ENCODE measurements at regions not wholly inside any gene's neighbourhood (a gene's known extent, or its start where the extent isn't known, plus 50 kb on each side); places are given as distances from the start of the nearest gene placed in this dataset.

DNA sequence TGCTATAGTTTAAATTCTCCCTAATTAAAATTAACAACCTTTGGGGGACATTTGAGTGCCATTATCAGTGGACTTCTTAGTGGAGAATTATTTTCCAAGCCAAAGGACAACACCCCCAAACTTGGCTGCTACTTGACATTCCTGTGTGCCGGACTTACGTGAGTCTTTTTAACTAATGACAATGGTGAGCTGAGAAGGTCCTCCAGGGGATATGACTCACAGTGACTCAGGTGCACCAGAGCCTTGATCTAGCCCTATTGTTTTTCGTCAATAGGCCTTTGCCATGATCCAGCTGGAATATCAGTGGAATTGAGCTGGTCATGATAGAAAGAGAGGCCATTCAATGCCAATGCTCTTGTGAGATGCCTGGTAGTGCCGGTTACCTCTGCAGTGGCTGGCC lies 118.1 kb upstream of the CXCR4 start:
- no peak for DNase-seq

DNA sequence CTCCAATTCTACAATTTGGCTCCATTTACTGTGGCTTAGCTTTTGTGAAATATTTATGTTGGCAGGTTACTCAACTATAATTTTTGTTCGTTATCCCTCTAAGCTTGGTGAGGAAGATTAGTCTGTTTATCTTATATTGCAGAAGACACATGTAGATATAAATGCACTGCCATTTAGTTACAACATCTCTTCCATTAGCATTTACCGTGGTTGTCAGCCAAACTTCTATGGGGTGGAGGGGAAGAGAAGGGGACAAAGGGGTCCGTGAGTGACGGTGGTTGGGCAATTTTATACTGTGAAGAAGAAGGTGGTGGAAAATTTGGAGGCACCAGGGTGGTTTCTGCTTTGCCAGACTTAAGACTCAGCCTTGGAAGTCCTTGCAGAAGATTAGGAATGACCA lies 117.6 kb upstream of the CXCR4 start:
- no peak for DNase-seq

DNA sequence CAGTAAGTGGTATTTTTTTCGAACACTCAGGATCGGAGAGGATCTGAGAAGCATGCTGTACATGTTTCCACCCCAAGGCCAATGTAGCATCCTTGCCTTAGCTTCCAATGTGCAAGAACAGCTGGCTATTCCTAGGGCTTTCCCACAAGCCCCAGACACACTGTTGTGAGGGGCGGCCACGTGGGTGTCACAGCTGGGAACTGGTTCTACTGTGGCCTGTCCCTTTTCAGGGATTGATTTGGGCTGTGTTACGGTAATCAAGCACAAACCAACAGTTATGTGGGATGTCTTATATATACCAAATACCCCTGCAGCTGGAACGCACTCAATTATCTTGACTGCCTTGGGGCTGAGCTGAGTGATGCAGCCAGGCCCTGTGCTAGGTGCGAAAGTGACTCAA lies 116.3 kb upstream of the CXCR4 start:
- DNase-seq: no peak

DNA sequence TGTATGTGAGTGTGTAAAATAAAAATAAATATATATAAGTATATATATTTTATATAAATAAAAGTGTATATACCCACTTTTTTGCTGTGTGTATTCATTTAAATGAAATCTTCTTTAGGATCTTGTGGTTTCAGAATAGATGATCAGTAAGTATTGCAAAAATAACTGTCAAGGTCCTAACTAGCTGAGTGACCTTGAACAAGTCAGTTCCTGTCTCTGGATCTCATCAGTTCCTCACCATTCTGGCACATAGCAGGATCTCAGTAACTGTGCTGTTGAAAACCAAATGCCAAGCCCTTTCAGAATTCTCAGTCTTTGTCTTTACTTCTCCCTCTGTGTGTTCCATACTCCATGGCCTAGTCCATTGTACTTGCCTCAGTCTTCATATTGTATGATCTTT lies 115.3 kb upstream of the CXCR4 start:
- DNase-seq: no peak

DNA sequence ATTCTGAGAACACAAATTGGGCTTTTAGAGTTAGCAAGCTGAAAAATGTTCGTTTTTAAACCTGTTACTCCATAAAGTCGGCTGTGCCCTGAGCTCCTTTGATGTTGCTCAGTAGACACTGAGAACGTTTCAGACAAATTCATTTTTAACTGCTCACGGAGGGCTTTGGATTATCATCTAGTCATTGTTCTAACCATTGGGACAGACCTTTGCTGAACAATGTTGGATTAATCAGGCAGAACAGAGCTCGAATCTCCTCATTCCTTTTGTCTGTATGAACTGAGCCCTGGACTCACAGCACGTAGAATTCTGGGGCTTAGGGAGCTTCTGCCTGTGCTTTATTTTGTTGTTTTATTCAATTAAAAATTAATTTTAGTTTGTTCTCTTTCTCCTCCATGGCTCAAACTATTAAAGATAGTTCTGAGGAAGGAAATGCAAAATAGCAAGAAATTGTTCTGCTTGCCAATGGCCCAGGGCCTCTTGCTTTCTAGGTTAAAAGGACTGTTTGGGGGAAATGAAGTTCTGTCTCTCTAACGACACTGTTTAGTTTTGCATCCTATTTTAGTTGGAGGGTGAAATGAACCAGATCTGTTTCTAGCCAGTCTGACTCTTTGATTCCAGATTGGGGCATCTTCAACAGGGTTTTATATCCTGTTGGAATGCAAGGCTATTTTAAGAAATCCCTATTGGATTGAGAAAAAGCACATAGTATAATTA lies 114.7 kb upstream of the CXCR4 start:
- no peak for DNase-seq

DNA sequence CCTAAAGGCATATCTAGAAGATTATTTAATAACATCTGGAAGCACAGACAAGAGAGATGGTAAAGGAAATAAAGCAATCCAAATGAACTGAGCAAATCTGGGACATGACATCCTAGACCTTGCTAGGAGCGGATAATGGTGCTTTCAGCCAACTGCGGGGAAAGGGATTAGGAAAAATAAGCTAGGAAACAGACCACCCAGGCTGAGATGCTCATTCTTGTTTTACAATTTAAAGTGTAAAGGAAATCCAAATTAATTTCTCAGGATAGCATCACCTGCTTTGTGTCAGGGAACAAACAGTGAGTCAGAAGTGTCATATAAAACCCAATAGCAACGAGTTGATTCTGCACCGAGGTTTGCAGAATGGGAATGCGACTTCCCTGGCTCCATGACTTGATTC lies 112.5 kb upstream of the CXCR4 start:
- no peak for DNase-seq

DNA sequence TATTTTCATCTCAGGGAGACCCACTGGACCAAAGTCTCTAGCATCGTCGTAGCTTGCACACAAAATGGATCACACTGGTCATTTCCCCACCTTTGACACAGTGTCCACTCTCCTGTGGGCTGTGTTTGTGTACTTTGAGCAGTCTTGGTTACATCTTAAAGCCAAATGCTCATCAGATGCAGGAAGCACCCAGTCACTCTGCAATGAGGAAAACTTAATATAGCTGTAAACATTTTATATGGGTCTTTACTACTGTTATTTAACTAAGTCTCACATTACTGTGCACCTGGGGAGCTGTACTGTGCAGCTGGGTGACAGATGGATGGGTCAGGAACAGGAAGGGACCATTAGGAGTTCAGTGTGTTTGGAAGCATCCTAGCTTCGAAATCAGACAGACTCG lies 109.0 kb upstream of the CXCR4 start:
- no peak for DNase-seq

DNA sequence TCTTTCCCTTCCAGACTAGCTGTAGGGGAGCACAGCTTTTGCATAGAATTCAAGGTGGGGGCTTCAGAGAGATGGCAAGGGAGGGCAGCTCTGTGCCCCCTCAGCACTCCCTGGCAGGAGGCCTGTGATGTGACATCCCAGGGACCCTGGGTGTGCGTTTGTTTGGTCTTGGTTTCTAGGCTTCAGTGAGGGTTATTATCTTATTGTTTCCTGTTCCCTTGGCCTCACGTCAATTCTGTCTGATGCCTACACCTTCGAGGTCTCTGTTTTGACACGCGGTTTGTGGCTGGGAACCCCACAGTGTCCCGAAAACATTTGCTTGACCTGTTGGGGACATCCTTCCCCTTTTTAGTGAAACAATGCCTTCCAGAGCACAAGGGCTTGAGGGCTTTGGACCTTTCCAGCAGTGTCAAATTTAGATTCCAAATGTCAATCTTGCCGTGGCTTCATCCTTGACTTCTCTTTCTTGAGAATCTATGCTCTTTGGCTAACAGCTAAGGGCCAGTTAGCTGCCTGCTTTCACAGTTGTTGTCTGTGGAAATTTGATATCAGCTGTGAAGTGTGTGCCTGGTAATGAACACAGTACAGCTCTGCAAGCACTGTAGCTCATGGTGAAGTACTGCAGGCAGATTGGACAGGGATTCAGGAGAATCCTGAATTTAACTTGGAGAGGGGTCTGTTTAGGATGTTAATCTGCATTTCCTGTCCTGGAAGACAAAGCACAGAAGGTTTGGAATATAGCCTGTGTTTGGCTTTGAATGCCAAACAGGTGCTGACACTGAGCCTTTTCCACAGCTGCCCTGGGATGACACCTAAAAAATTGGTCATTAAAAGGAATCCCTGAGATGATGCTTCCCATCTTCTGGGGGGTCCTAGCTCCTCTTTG lies 108.2 kb upstream of the CXCR4 start:
- DNase-seq: no peak

DNA sequence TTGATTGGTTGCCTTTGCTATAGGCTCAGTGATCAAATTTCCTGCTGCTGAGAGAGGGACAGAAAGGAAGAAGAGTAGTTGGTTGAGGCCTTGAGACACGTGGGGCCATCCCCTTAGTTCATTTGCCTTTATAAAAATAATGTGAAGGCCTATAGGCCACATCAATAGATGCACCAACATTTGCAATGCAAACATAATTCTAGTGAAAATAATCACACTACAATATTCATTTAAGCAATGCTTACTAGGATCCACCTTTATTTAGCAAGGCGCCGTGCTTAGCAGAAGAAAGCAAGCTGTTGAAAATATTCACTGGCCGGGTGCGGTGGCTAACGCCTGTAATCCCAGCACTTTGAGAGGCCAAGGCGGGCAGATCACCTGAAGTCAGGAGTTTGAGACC lies 105.3 kb upstream of the CXCR4 start:
- no peak for DNase-seq

DNA sequence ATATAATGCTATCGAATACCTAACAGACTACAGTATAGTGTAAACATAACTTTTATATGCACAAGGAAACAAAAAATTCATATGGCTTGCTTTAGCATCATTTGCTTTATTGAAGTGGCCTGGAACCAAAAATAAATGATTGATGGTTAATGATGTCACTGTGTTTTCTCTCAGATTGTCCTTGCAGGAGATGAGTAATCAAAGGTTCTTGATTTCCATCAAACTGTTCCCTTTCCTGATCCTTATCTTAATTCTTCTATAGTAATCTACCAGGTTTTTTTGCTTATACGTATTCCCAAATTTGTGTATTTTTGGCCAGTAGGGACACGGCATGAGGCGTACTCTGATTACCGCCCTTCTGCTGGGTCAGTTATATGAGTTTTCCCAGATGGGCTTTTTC lies 104.9 kb upstream of the CXCR4 start:
- DNase-seq: no peak

DNA sequence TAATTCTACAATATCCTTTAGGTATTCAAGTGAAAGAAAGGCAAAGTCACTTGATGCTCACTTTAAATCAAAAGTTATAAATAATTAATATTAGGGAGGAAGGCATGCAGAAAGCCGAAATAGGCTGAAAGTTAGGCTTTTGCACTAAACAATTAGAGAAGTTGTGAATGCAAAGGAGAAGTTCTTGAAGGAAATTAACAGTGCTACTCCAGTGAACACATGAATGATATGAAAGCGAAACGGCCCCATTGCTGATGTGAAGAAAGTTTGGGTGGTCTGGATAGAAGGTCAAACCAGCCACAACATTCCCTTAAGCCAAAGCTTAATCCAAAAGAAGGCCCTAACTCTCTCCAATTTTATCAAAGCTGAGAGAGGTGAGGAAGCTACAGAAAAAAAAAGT lies 103.1 kb upstream of the CXCR4 start:
- DNase-seq: no peak

DNA sequence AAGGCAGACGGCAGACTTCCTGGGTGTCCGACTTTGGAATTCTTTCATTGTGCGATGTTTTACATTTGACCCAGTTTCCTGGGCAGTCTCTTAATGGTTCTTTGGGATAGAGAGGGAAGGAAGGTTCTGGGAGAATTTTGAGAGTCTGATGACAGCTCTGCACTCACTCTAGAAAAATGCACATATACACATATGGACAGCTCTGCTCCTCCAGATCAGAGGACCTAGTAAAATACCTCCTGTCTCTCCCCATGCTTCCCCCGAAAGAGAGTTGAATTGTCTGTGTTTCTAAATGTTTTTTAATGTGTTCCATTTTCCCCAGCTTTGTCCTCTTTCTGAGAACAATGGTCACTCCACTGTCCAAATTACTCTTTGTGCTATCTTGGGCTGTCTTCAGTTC lies 102.0 kb upstream of the CXCR4 start:
- no peak for DNase-seq

DNA sequence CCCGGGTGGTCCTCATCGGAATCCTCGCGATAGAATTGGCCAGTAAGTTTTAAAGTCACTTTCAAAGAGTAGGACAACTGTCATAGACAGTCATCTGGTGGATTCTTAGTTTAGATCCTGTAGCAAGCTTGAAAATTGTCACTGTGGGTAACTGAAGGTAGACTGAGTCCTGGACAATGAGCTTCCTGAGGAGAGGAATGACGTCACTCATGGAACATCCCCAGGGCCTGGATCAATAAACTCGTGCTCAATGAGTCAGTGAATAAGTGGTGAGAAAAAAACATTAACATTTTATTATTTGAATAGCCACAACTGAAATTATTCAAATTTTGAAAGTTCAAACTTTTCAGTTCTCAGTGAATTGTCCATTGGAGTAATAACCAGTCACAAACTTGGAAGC lies 101.4 kb upstream of the CXCR4 start:
- no peak for DNase-seq

DNA sequence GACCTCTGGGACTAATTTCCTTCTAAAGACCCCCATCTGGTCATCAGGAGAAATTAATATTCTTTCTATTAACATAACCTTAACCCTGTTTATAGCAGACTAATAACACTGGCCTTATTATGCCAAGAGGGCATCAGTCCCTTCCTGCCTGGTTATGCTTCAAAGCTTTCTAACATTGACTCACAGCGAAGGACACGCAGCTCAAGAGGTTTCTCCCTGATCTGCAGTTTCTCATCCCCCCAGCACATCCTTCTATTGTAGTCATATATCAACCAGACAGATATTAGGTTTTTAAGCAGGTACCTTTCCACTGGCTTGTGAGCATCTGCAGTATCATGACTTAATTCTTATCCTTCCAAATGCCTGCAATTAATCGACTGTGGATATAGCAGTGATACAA lies 100.0 kb upstream of the CXCR4 start:
- DNase-seq: no peak

DNA sequence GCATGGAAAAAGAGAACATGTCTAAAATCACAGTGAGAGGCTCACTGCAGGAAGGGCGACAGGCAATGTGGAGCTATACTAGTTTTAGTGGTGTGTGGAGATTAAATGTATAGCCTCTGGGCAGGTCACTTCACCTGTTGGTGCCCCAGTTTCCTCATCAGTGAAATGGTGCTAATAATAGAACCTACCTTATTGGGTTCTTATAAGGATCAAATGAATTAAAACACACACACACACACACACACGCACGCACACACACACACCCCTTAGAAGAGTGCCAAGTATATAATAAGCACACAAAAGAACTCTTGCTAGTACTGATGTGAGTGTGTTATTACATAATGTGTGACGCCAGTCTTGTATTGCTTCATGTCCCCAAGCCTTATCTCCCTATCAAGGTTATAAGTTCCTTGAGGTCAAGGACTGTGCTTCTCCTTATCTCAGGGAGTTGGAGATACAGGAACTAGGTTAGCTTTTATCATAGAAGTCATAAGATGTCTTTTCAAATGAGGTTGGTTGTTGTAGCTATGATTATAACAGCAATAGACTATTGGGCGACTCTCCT lies 98.0 kb upstream of the CXCR4 start:
- no peak for DNase-seq

DNA sequence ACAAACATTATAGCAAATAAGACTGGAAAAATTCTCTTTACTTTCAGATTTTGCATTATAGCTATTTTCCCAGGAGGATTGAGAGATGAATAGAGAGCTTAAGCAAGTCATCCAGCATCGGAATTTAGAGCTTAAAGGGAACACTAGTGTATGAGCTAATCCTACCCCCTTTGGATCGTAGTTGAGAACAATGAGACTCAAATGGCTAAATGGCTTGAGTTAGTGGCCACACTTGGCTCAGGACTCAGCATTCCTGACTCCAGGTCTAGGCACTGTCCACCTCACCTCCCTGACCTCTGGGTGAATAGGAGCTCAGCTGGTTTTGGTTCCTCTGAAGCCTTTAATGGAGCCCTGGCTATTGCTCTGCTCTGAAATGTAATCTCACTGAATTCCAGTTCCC lies 97.5 kb upstream of the CXCR4 start:
- no peak for DNase-seq

DNA sequence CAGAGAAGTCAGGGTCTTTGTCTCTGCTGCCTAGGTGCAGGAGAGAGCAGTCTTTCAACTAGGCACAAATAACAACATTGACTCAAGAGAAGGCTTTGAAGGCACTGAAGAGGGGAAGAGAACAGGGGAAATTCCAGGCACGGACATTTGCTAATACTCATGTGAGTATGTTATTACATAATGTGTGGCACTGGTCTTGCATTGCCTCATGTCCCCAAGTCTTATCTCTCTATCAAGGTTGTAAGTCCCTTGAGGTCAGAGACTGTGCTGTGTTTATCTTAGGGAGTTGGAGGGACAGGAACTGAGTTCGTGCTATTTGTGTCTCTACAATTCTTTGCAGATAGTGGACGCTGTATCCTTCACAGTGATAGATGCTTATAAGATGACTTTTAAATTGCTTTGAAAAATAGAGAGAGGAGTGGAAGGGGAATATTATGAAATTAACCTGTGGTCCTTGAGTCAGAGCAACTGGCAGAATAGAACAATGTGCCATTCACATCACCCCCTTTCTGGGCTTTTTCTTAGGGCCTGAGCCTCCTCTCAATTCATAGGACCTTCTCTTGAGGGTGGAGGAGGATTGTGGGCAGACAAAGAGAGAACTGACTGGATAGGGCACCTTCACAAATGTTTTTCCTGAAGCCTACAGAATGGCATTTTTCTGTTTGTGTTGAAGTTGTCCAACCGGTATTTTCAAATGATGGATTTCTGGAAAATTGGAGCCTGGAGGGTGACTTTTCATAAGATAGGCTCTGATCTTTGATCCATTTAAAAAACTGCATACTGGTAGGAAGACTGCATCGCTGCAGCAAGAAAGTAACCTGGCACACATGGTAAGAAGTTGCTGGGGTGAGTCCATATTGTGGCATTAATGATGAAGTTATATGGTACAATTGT lies 96.6 kb upstream of the CXCR4 start:
- no peak for DNase-seq

DNA sequence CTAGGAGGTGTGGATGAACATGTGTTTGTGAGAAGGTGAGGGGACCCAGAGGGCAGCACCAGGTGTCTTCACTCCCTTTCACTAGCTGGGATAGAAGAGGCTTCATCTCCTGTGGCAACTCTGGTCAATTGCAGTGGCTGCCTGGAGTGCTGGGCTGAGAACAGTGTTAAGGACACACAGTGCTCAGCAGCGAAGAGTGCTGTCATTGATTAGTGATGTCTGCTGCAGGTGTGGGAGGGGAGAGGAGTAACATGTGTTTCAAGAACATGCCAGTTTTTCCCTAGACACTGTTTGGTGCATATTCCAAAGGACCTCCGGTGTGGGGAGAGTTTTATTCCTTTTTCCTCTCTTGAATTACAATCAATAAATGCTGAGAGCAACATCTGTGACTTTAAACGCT lies 95.9 kb upstream of the CXCR4 start:
- no peak for DNase-seq

DNA sequence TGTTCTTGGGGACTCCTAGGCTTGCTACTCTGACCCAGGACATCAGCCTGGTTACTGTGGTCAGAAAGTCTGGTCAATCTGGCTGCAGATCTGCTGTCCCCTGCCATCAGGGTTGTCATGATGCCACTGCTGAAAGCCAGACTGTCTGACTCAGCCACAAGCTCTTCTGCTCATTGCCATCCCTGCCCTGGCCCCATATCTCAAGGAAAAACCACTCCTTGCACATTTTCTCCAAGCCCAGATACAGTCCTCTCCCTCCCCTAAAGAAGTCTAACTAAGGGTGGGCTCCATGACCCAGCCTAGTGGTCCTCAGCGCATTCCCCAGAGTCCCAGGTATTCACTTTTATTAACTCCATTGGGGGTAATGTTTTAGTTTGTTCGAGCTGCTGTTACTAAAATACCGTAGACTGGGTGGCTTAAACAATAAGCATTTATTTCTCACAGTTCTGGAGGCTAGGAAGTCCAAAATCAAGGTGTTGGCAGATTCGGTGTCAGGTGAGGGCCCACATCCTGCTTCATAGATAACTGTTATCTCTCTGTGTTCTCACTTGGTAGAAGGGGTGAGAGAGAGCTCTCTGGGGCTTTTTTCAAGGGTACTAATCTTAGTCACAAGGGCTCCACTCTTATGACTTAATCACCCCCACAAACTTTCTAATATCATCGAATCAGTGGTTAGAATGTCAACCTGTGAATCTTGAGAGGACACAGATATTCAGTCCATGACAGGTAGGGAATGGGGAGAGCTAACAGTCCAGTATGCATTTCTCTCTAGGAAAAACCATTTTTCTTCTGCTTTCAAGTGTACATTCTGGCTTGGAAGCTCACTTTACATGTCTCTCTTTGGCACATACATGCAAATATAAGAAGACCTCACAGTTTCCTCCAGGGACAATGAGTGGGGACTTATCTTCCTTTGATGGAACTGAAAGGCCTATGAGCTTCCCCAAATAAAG lies 94.8 kb upstream of the CXCR4 start:
- DNase-seq: no peak

DNA sequence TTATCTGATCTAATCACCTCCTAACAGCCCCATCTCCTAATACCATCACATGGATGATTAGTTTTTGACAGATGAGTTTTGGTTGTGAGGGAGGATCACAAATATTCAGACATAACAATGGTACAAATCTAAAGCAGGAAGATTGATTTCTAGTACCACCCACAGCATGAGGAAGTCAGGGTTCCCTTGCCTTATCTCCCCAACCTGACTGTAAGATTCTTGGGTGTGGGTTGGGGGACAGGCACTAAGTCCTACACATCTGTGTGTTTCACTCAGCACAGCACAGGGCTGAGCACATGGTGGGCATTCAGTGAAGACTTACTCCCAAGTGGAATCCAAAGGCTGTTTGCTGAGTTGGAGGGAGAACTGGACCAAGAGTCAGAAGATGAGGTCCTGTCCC lies 93.8 kb upstream of the CXCR4 start:
- DNase-seq: no peak

DNA sequence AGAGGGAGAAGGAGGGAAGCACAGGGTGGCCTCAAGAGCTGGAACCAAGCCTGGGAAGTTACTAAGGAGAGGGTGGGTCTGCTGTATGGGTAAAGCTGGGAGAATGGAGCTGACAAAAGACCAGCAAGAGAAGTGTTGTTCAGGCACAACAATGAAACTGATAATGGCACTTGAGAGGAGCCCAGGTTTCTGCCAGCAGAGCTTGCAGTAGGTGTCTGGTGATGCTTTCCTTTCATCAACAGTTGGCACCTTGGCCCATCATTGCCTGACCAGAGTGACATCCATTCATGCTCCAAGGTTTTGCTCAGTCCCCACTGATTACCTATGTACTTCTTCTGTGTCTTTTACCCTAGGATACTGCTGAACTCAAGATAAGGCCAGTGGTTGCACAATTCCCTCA lies 92.9 kb upstream of the CXCR4 start:
- DNase-seq: no peak

DNA sequence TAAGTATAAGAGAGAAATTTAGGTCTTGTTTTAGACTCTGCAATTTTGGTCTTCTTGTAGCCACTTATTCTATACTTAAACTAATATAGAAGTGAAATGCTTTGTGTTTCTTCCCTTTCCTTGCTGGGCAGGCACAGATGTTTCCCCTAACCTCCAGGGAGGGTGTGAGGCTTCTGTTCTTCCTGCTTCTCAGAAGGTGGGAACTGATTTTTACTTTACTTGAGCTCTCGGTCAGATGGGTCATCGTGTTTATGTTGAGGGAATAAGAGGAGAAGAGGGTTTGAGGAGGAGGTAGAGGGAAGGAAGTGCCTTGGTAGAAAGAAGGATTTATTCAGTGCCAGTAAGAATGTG lies 92.5 kb upstream of the CXCR4 start:
- DNase-seq: no peak
